Heart left ventricle (tissue), 16 donors: ENCODE measurements at regions not wholly inside any gene's neighbourhood (a gene's known extent, or its start where the extent isn't known, plus 50 kb on each side); places are given as distances from the start of the nearest gene placed in this dataset.
A peak's percentile ranks its signal among the peaks of the same experiment; 100 is the strongest.

Experiments used
- ATAC-seq, 4 donors: fragments of 200-7000 bp; cut with Tn5 transposase; one replicate each; pipeline ENCODE4 v1.9.1; 2020 to 2022; ENCODE audit warnings: moderate library complexity in 4 of 4, mild to moderate bottlenecking in 3 of 4, moderate number of reproducible peaks in 1 of 4
- DNase-seq, 5 donors: peaks; one replicate each; pipeline ENCODE4 v3.0.0-alpha.2; 2020
- H3K27ac ChIP-seq, 12 donors: fragments of 200-600 bp; sonication (generic) in 4 of 12; one replicate each; pipeline versions ENCODE4 v1.5.0 to v1.8.0; 2016 to 2022; ENCODE audit warnings: mild to moderate bottlenecking in 2 of 12
- H3K27me3 ChIP-seq, 9 donors: fragments of 200-600 bp; sonication (generic) in 2 of 9; one replicate each; pipeline versions ENCODE4 v1.5.1 to v1.8.0; 2016 to 2022; ENCODE audit warnings: mild to moderate bottlenecking in 3 of 9
- H3K36me3 ChIP-seq, 9 donors: fragments of 200-600 bp; sonication (generic) in 2 of 9; one replicate each; pipeline versions ENCODE4 v1.5.0 to v1.8.0; 2018 to 2022; ENCODE audit warnings: mild to moderate bottlenecking in 2 of 9
- H3K4me1 ChIP-seq, 12 donors: fragments of 200-600 bp; sonication (generic) in 4 of 12; one replicate each; pipeline versions ENCODE4 v1.5.0 to v1.8.0; 2016 to 2022; ENCODE audit warnings: mild to moderate bottlenecking in 3 of 12
- H3K4me3 ChIP-seq, 12 donors: fragments of 200-600 bp; sonication (generic) in 4 of 12; one replicate each; pipeline versions ENCODE4 v1.5.0 to v1.8.0; 2017 to 2022; ENCODE audit warnings: mild to moderate bottlenecking in 9 of 12, moderate library complexity in 4 of 12
- H3K9me3 ChIP-seq, 12 donors: fragments of 200-600 bp; sonication (generic) in 4 of 12; one replicate each; pipeline versions ENCODE4 v1.5.0 to v1.8.0; 2016 to 2022; ENCODE audit warnings: mild to moderate bottlenecking in 1 of 12
- POLR2A ChIP-seq, 2 donors: fragments of 450-650 bp; IDR thresholded peaks; one replicate each; pipeline ENCODE4 v1.6.1; 2017; ENCODE audit warnings: antibody characterized with exemption in 2 of 2, mild to moderate bottlenecking in 2 of 2, moderate library complexity in 2 of 2
- WGBS, 4 donors: extraction: QIAGEN DNeasy Blood & Tissue Kit in 2 of 4; methylation state at CpG; one replicate each; pipeline versions ENCODE4 v1.1.5 to v1.1.7; 2013 to 2018; 5-methylcytosine and 5-hydroxymethylcytosine counted together
- intact Hi-C, 10 donors: fragments of 100-400 bp; cut with DNase I; formaldehyde crosslinking; loops; one replicate each; pipeline versions ENCODE4 v1.11.1 to v1.14.2; 2022
- TF ChIP-seq, protein P1 (sequence below), 12 donors: fragments of 200-600 bp; sonication (generic) in 4 of 12; IDR thresholded peaks; one replicate each; pipeline versions ENCODE4 v1.5.0 to v1.8.0; 2018 to 2022; ENCODE audit warnings: antibody characterized with exemption in 12 of 12, mild to moderate bottlenecking in 5 of 12
- donor health status: ischemic (EF 13 %, LVEDD 7.1; RV severe dilation, severe dysfunction).
- donor health status: healthy with polysubstance abuse.
- donor health status: DM: no; HTN: yes; CAD: no.
- donor health status: DM: no; HTN: no; CAD: no.
- donor health status: ischemic (EF 25% LVEDD 6.9; RV normal size, moderate dysfunction).
- donor health status: ischemic (EF 25% LVEDD 5.7; RV mildly dilated, moderate dysfunction).
- donor health status: healthy.
- donor health status: DM: yes; HTN: yes; CAD: no.
- donor health status: ischemic (EF 35%, LVEDD 5.7; RV mildly dilated, moderate dysfunction).
- donor health status: nonischemic (EF 11% LVEDD 7.7; RV severe dilation, severe dysfunction).
- donor health status: DM: yes; HTN: yes; CAD: no.
- donor health status: PGD.
- donor health status: ischemic (EF 29% LVEDD 5.4; RV normal size, mild dysfunction).
- donor health status: nonischemic (EF 23%, LVEDD 6.1; RV moderate dilation, normal function).

DNA sequence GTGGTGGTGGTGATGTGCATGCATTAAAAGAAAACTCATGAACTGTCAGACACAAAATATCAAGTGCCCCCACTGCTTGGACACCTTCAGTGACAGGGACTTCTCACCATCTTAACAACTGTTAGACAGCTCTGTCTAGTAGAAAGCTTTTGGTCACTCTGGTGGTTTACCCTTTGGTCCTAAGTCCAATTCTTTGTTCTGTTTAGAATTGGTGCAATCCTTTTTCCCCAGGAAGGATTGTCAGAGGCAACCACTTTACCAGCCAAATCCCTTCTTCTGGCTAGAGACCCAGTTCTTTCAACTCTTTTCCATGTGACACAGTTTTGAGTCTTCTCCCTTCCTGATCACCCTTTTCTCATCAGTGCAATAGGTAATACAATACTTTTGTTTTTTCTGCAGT lies 140.2 kb downstream of the SEC61B start:
- intact Hi-C loops: loop anchor here in 2 of 10 donors (10.0 kb wide), 2 partner anchors 82 to 202 kb away; no protein-coding TSS in a partner anchor
- Histone ChIP-seq H3K27me3 (peaks cover 0 to 19% (median 0%) of the 10 kb centered on the region in 9 donors), H3K9me3 (no peaks in the 10 kb centered on the region), H3K27ac (no peak overlapping the region), H3K4me3 (no peak overlapping the region), H3K36me3 (no peaks in the 10 kb centered on the region), H3K4me1 (peaks cover 0 to 28% (median 6%) of the 10 kb centered on the region in 12 donors)
- ATAC-seq (no peak), DNase-seq (no peak)
- TF ChIP-seq POLR2A (IDR thresholded peaks at IDR 0.05): no peak
- TF ChIP-seq, protein P1, sequence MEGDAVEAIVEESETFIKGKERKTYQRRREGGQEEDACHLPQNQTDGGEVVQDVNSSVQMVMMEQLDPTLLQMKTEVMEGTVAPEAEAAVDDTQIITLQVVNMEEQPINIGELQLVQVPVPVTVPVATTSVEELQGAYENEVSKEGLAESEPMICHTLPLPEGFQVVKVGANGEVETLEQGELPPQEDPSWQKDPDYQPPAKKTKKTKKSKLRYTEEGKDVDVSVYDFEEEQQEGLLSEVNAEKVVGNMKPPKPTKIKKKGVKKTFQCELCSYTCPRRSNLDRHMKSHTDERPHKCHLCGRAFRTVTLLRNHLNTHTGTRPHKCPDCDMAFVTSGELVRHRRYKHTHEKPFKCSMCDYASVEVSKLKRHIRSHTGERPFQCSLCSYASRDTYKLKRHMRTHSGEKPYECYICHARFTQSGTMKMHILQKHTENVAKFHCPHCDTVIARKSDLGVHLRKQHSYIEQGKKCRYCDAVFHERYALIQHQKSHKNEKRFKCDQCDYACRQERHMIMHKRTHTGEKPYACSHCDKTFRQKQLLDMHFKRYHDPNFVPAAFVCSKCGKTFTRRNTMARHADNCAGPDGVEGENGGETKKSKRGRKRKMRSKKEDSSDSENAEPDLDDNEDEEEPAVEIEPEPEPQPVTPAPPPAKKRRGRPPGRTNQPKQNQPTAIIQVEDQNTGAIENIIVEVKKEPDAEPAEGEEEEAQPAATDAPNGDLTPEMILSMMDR (IDR thresholded peaks at IDR 0.05): no peak

DNA sequence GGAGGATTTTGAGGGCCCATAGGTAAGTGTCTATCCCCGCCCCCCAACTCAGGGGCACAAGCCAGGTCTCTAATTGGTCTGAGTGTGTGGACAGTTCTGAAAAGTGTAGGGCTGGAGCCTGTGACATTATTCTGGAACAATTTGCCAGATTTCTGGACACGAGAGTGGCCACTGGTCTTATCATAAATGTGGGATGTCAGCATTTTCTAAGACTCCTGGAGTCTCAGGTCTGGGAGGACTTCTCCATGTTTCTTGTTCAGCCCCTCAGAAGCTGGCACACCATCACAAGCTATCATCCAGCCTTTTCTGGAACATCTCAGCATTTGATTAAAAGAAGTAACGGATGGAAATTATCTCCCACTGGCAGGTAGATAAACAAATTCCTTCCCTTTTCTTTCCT lies 141.4 kb downstream of the SEC61B start:
- no peak for DNase-seq
- TF ChIP-seq, protein P1 (IDR thresholded peaks at IDR 0.05): no peak
- no peak for TF ChIP-seq POLR2A (IDR thresholded peaks at IDR 0.05)
- H3K4me1 ChIP-seq: peaks cover 0 to 26% (median 5%) of the 10 kb centered on the region in 12 donors

DNA sequence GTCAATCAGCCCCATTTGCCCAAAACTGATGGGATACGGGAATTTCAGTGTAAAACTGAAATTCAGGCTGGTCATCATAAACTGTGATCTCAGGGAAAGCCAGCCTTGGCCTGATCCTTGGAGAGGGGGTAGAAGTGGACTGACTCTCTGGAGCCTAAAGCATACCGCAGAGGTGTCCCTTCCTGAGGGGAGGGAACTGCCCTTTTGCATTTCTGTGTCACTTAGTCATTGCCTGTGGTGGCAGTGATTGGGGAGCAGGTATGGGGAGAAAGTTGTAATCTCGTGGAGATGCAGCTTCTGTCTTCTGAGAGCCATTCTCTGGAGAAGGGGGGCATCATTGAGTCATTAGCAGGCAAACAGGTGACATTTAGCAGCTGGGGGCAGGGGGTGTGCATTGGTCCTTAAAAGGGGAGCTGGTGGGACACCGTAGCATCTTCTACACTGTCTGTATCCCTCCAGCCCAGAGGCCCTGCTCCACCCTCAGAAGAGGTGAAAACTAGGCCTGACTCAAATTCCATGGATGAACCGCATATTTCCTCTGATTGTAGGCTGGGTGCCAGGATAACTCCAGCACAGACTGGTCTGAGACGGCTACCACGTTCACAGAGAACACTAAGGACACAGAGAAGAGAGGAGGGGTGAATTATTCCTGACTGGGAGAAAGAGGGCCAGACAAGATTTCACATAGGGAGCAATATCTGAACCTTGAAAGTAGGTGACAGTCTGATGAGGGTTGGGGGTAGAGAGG lies 143.3 kb downstream of the SEC61B start:
- WGBS, 4 donors: 67 to 68% (median 67%) methylated on average over 7 of the region's 7 CpGs
- ATAC-seq (no peak), DNase-seq (no peak)
- intact Hi-C loops: loop anchor here in 2 of 10 donors (10.0 kb wide), 2 partner anchors 79 to 199 kb away; no protein-coding TSS in a partner anchor
- H3K4me3 ChIP-seq: no peak overlapping the region
- no peak for TF ChIP-seq POLR2A (IDR thresholded peaks at IDR 0.05)
- TF ChIP-seq, protein P1 (IDR thresholded peaks at IDR 0.05): no peak
- peaks cover 0 to 10% (median 0%) of the 10 kb centered on the region in 9 donors for H3K27me3 ChIP-seq
- no peaks in the 10 kb centered on the region for H3K9me3 ChIP-seq
- no peak overlapping the region for H3K27ac ChIP-seq
- peaks cover 0 to 25% (median 10%) of the 10 kb centered on the region in 12 donors for H3K4me1 ChIP-seq
- H3K36me3 ChIP-seq: no peaks in the 10 kb centered on the region

More for the DNA sequence above, 141.4 kb downstream of the SEC61B start:
- H3K4me3 ChIP-seq: no peak overlapping the region
- intact Hi-C loops: loop anchor here in 2 of 10 donors (10.0 kb wide), 2 partner anchors 81 to 201 kb away; no protein-coding TSS in a partner anchor
- no peak for ATAC-seq
- 80 to 88% (median 84%) methylated on average over 3 of the region's 3 CpGs for WGBS, 4 donors
- no peak overlapping the region for H3K27ac ChIP-seq
- H3K36me3 ChIP-seq: no peaks in the 10 kb centered on the region
- H3K27me3 ChIP-seq: peaks cover 0 to 19% (median 0%) of the 10 kb centered on the region in 9 donors
- no peaks in the 10 kb centered on the region for H3K9me3 ChIP-seq

DNA sequence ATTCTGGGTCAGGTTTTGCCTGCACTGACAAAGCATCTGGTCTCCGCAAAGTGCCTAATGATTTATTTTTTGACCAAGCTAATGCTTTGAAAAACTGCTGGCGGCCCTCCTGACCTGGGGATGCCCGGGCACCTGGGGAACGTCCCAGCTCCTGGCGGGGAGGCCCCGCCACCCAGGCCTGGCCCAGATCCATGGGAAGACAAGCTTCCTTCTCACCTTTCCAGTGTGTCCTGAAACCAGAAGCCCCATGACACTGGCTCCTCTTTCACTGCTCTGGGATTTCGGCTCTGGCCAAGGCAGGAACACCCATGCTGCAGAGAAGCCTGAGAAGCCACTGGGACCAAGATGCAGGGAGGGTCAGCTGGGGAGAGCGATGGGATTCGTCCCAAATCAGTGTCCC lies 144.1 kb downstream of the SEC61B start:
- no peak for TF ChIP-seq POLR2A (IDR thresholded peaks at IDR 0.05)
- TF ChIP-seq, protein P1 (IDR thresholded peaks at IDR 0.05): no peak
- H3K27ac ChIP-seq: peak overlapping the region in 1 of 12 donors; percentile 44
- no peaks in the 10 kb centered on the region for H3K9me3 ChIP-seq
- H3K4me3 ChIP-seq: no peak overlapping the region
- 79 to 81% (median 79%) methylated on average over 6 to 9 of the region's 9 CpGs for WGBS, 4 donors
- no peaks in the 10 kb centered on the region for H3K36me3 ChIP-seq
- intact Hi-C loops: loop anchor here in 2 of 10 donors (10.0 kb wide), 2 partner anchors 79 to 199 kb away; no protein-coding TSS in a partner anchor
- peaks cover 0 to 5% (median 0%) of the 10 kb centered on the region in 9 donors for H3K27me3 ChIP-seq
- H3K4me1 ChIP-seq: peaks cover 0 to 25% (median 10%) of the 10 kb centered on the region in 12 donors
- ATAC-seq (no peak), DNase-seq (no peak)
